Muscle of back (tissue), 3 donors: ENCODE measurements at regions not wholly inside any gene's neighbourhood (a gene's known extent, or its start where the extent isn't known, plus 50 kb on each side); places are given as distances from the start of the nearest gene placed in this dataset.

Experiments
- DNase-seq, 3 donors: peaks; one replicate each; pipeline versions ENCODE4 v3.0.0 to v3.0.0-alpha.2; 2013

- no peak for DNase-seq
Measured at GRCh38 chr11:15584158-15584557, 469.4 kb downstream of the INSC start.

- peak; percentile 59 to 91 (median 80) for DNase-seq
Measured at GRCh38 chr11:15585602-15586331, 471.0 kb downstream of the INSC start.

GRCh38 chr11:15586741-15587473 lies 472.2 kb downstream of the INSC start:
- DNase-seq = peak in 2 of 3 donors; percentile 39 to 66

- no peak for DNase-seq
Measured at GRCh38 chr11:15589070-15589626, 474.4 kb downstream of the INSC start.

GRCh38 chr11:15590132-15590531 lies 475.4 kb downstream of the INSC start:
- DNase-seq = peak in 2 of 3 donors; percentile 30 to 68

GRCh38 chr11:15591112-15591537 lies 476.4 kb downstream of the INSC start:
- no peak for DNase-seq

GRCh38 chr11:15594607-15595006 lies 479.9 kb downstream of the INSC start:
- no peak for DNase-seq

GRCh38 chr11:15599376-15599775 lies 484.7 kb downstream of the INSC start:
- DNase-seq = no peak

GRCh38 chr11:15602047-15602446 lies 487.3 kb downstream of the INSC start:
- DNase-seq = no peak

- peak; percentile 47 to 90 (median 82) for DNase-seq
Measured at GRCh38 chr11:15602785-15603567, 488.3 kb downstream of the INSC start.

GRCh38 chr11:15605094-15605493 lies 490.4 kb downstream of the INSC start:
- DNase-seq = no peak

GRCh38 chr11:15607361-15608036 lies 492.8 kb downstream of the INSC start:
- DNase-seq = no peak

- no peak for DNase-seq
Measured at GRCh38 chr11:15609445-15609844, 494.7 kb downstream of the INSC start.

- peak in 1 of 3 donors; percentile 17 for DNase-seq
Measured at GRCh38 chr11:15610881-15611280, 496.2 kb downstream of the INSC start.

- no peak for DNase-seq
Measured at GRCh38 chr11:15613251-15613650, 498.5 kb downstream of the INSC start.

- no peak for DNase-seq
Measured at GRCh38 chr11:15613789-15614188, 499.1 kb downstream of the INSC start.

- DNase-seq = no peak
Measured at GRCh38 chr11:15615398-15616096, 500.8 kb downstream of the INSC start.

GRCh38 chr11:15616130-15617105 lies 501.7 kb downstream of the INSC start:
- DNase-seq = no peak

GRCh38 chr11:15617126-15617525 lies 502.4 kb downstream of the INSC start:
- DNase-seq = no peak
